Frontal cortex (tissue), 3 donors: ENCODE measurements at regions not wholly inside any gene's neighbourhood (a gene's known extent, or its start where the extent isn't known, plus 50 kb on each side); places are given as distances from the start of the nearest gene placed in this dataset.

Source experiments
- DNase-seq, 2 donors: peaks; one replicate each; pipeline ENCODE4 v3.0.0; 2012; ENCODE audit warnings: low spot score in 2 of 2
- FAIRE-seq: peaks from 2 replicates; lab custom pipeline; 2012; peaks lifted over from hg19 to GRCh38; lab: Jason Lieb, UNC
- donor health status: control.
- donor health status: control.
- donor health status: control.

GRCh38 chr12:115452751-115453281, 768.8 kb upstream of the TBX3 start:
- no peak for FAIRE-seq
- no peak for DNase-seq

GRCh38 chr12:115451780-115452736, 768.1 kb upstream of the TBX3 start:
- DNase-seq (peak; percentile 50 to 56), FAIRE-seq (no peak)

GRCh38 chr12:115451151-115451779, 767.3 kb upstream of the TBX3 start:
- FAIRE-seq (no peak), DNase-seq (no peak)

GRCh38 chr12:115450710-115451109, 766.7 kb upstream of the TBX3 start:
- no peak for FAIRE-seq
- DNase-seq, result no peak

GRCh38 chr12:115450017-115450416, 766.0 kb upstream of the TBX3 start:
- DNase-seq, result no peak
- no peak for FAIRE-seq

GRCh38 chr12:115449526-115449925, 765.6 kb upstream of the TBX3 start:
- FAIRE-seq, result no peak
- DNase-seq, result no peak

- no peak for DNase-seq
These were observed 760.4 kb upstream of the TBX3 start for GRCh38 chr12:115444346-115444745.

GRCh38 chr12:115443351-115443938, 759.5 kb upstream of the TBX3 start:
- FAIRE-seq, result no peak
- no peak for DNase-seq

More at GRCh38 chr12:115444346-115444745, 760.4 kb upstream of the TBX3 start:
- FAIRE-seq, result no peak

GRCh38 chr12:115440438-115440837, 756.5 kb upstream of the TBX3 start:
- DNase-seq (peak in 1 of 2 donors; percentile 28), FAIRE-seq (no peak)

GRCh38 chr12:115439008-115439601, 755.1 kb upstream of the TBX3 start:
- FAIRE-seq, result no peak
- DNase-seq, result no peak

- FAIRE-seq, result no peak
- DNase-seq, result no peak
These were observed 754.3 kb upstream of the TBX3 start for GRCh38 chr12:115438314-115438713.

GRCh38 chr12:115437061-115437567, 753.1 kb upstream of the TBX3 start:
- FAIRE-seq, result no peak
- DNase-seq, result no peak

GRCh38 chr12:115433014-115433634, 749.1 kb upstream of the TBX3 start:
- no peak for DNase-seq
- no peak for FAIRE-seq

- FAIRE-seq (no peak), DNase-seq (no peak)
These were observed 746.7 kb upstream of the TBX3 start for GRCh38 chr12:115430636-115431035.

GRCh38 chr12:115426732-115427131, 742.8 kb upstream of the TBX3 start:
- no peak for FAIRE-seq
- DNase-seq, result no peak

- no peak for FAIRE-seq
- DNase-seq, result no peak
These were observed 740.0 kb upstream of the TBX3 start for GRCh38 chr12:115424003-115424402.

- DNase-seq (no peak), FAIRE-seq (no peak)
These were observed 739.6 kb upstream of the TBX3 start for GRCh38 chr12:115423546-115423987.

GRCh38 chr12:115422845-115423545, 739.0 kb upstream of the TBX3 start:
- DNase-seq, result no peak
- FAIRE-seq, result no peak
